ENCODE measurements at regions not wholly inside any gene's neighbourhood (a gene's known extent, or its start where the extent isn't known, plus 50 kb on each side); places are given as distances from the start of the nearest gene placed in this dataset.

GRCh38 chr13:29707876-29708543, 112.5 kb upstream of the SLC7A1 start:
- no peak for ATAC-seq
- WGBS, 3 donors: 78 to 87% (median 81%) methylated on average over 7 of the region's 7 CpGs
- no peak for DNase-seq

GRCh38 chr13:29706923-29707322, 111.4 kb upstream of the SLC7A1 start:
- WGBS, 3 donors: 80 to 86% (median 81%) methylated on average over 9 of the region's 9 CpGs
- H3K27me3 ChIP-seq (ENCODE audit: insufficient read depth in 3 of 3, low read length in 2 of 3): no peaks in the 10 kb centered on the region
- no peaks in the 10 kb centered on the region for H3K4me1 ChIP-seq
- DNase-seq (no peak), ATAC-seq (no peak)
- no peak overlapping the region for H3K4me3 ChIP-seq
- intact Hi-C loops (cut with DNase I): no loop called here
- H3K36me3 ChIP-seq (ENCODE audit: insufficient read depth in 1 of 2, low read depth in 1 of 2): no peaks in the 10 kb centered on the region
- no peak overlapping the region for H3K27ac ChIP-seq
- H3K9me3 ChIP-seq: no peaks in the 10 kb centered on the region
- TF ChIP-seq CTCF (IDR thresholded peaks at IDR 0.05): no peak

More at GRCh38 chr13:29707876-29708543, 112.5 kb upstream of the SLC7A1 start:
- Histone ChIP-seq H3K4me1 (no peaks in the 10 kb centered on the region), H3K27ac (no peak overlapping the region), H3K4me3 (no peak overlapping the region), H3K36me3 (ENCODE audit: insufficient read depth in 1 of 2, low read depth in 1 of 2) (no peaks in the 10 kb centered on the region), H3K27me3 (ENCODE audit: insufficient read depth in 3 of 3, low read length in 2 of 3) (no peaks in the 10 kb centered on the region), H3K9me3 (no peaks in the 10 kb centered on the region)
- TF ChIP-seq CTCF (IDR thresholded peaks at IDR 0.05): peak; percentile 13
- intact Hi-C loops (cut with DNase I): no loop called here

- WGBS, 3 donors: 12 to 26% (median 16%) methylated on average over 3 of the region's 3 CpGs
- Histone ChIP-seq H3K36me3 (ENCODE audit: insufficient read depth in 1 of 2, low read depth in 1 of 2) (no peaks in the 10 kb centered on the region), H3K9me3 (no peaks in the 10 kb centered on the region), H3K4me3 (no peak overlapping the region), H3K27ac (no peak overlapping the region), H3K27me3 (ENCODE audit: insufficient read depth in 3 of 3, low read length in 2 of 3) (no peaks in the 10 kb centered on the region), H3K4me1 (no peaks in the 10 kb centered on the region)
- no peak for TF ChIP-seq CTCF (IDR thresholded peaks at IDR 0.05)
- intact Hi-C loops (cut with DNase I): no loop called here
- no peak for DNase-seq
- no peak for ATAC-seq
Observed at GRCh38 chr13:29704648-29705047, 109.2 kb upstream of the SLC7A1 start.

GRCh38 chr13:29703421-29703820, 107.9 kb upstream of the SLC7A1 start:
- WGBS, 3 donors: 88 to 93% (median 89%) methylated on average over 4 of the region's 4 CpGs
- ATAC-seq: no peak
- Histone ChIP-seq H3K4me1 (no peaks in the 10 kb centered on the region), H3K9me3 (no peaks in the 10 kb centered on the region), H3K36me3 (ENCODE audit: insufficient read depth in 1 of 2, low read depth in 1 of 2) (no peaks in the 10 kb centered on the region), H3K27ac (no peak overlapping the region), H3K4me3 (no peak overlapping the region), H3K27me3 (ENCODE audit: insufficient read depth in 3 of 3, low read length in 2 of 3) (no peaks in the 10 kb centered on the region)
- no peak for DNase-seq
- no peak for TF ChIP-seq CTCF (IDR thresholded peaks at IDR 0.05)
- intact Hi-C loops (cut with DNase I): no loop called here

- peak in 3 of 4 donors; percentile 39 to 65 (median 48) for ATAC-seq
- intact Hi-C loops (cut with DNase I): no loop called here
- 51 to 56% (median 53%) methylated on average over 13 of the region's 13 CpGs for WGBS, 3 donors
Observed at GRCh38 chr13:29702912-29703351, 107.4 kb upstream of the SLC7A1 start.

More at GRCh38 chr13:29702912-29703351, 107.4 kb upstream of the SLC7A1 start:
- Histone ChIP-seq H3K36me3 (ENCODE audit: insufficient read depth in 1 of 2, low read depth in 1 of 2) (no peaks in the 10 kb centered on the region), H3K4me3 (no peak overlapping the region), H3K9me3 (no peaks in the 10 kb centered on the region), H3K27me3 (ENCODE audit: insufficient read depth in 3 of 3, low read length in 2 of 3) (peaks cover 0 to under 1% (median 0%) of the 10 kb centered on the region in 3 donors), H3K27ac (no peak overlapping the region), H3K4me1 (no peaks in the 10 kb centered on the region)
- DNase-seq: peak; percentile 38 to 67
- TF ChIP-seq CTCF (IDR thresholded peaks at IDR 0.05): no peak

All from psoas muscle (tissue), 7 donors.